ENCODE measurements at regions not wholly inside any gene's neighbourhood (a gene's known extent, or its start where the extent isn't known, plus 50 kb on each side); places are given as distances from the start of the nearest gene placed in this dataset.

DNA sequence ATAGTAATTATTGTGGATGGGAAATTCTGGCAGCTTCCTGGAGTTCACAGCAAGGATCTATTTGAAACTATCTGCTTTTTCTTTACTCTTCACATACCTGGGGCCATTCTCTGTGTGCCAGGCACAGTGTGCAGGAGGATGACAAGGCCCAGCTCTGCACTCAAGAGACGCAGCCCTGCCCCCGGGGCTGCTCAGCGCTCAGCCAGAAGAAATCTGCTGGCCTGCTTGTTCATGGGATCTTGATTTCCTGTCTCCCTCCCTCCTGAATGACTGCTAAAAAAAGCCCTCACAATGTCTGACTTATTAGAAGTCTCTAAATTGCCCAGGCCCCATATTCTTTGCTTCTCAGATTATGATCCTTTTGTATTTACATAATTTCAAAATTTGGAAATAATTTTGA lies 210.9 kb downstream of the DCDC2C start:
- TF ChIP-seq CTCF (IDR thresholded peaks at IDR 0.05; ENCODE audit: low read depth, low read length) (no peak), EZH2phosphoT487 (IDR thresholded peaks at IDR 0.05; ENCODE audit: low read depth) (no peak)

Measured in OCI-LY3 (cell line).